ENCODE measurements at regions not wholly inside any gene's neighbourhood (a gene's known extent, or its start where the extent isn't known, plus 50 kb on each side); places are given as distances from the start of the nearest gene placed in this dataset.

DNA sequence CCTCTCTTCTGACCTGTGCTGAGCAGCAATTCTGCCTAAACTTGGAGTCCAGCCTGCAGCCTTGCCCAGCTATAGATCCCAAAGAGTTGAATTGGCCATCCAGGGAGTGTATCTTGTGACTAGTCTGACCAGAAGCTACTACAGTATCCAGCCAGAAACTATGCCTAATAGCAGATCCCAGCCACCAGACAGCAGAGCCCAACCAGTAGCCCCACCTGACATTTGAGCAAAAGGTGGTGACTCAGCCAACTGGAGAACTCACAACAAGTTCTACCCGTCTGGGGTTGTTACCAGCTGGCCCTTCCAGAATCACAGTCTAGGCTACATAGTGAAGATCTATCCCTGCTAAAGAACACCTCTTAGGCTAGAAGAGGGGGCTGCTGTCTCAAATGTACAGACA lies 315.0 kb downstream of the CRPPA start:
- TF ChIP-seq, protein P1, sequence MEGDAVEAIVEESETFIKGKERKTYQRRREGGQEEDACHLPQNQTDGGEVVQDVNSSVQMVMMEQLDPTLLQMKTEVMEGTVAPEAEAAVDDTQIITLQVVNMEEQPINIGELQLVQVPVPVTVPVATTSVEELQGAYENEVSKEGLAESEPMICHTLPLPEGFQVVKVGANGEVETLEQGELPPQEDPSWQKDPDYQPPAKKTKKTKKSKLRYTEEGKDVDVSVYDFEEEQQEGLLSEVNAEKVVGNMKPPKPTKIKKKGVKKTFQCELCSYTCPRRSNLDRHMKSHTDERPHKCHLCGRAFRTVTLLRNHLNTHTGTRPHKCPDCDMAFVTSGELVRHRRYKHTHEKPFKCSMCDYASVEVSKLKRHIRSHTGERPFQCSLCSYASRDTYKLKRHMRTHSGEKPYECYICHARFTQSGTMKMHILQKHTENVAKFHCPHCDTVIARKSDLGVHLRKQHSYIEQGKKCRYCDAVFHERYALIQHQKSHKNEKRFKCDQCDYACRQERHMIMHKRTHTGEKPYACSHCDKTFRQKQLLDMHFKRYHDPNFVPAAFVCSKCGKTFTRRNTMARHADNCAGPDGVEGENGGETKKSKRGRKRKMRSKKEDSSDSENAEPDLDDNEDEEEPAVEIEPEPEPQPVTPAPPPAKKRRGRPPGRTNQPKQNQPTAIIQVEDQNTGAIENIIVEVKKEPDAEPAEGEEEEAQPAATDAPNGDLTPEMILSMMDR (IDR thresholded peaks at IDR 0.05), result no peak
- TF ChIP-seq POLR2A (IDR thresholded peaks at IDR 0.05), result no peak
